NCI-H1436 treated with DMSO at 0.1 percent for 48 hours (cell line): ENCODE measurements at regions not wholly inside any gene's neighbourhood (a gene's known extent, or its start where the extent isn't known, plus 50 kb on each side); places are given as distances from the start of the nearest gene placed in this dataset.

Experiments
- DNase-seq: peaks from one replicate; lab custom pipeline; 2025; lab: John Stamatoyannopoulos, UW

- no peak for DNase-seq
Measured at GRCh38 chr4:41318839-41319530, 62.3 kb downstream of the UCHL1 start.

GRCh38 chr4:41319553-41319952, 62.8 kb downstream of the UCHL1 start:
- no peak for DNase-seq

- DNase-seq: no peak
Measured at GRCh38 chr4:41320278-41320677, 63.5 kb downstream of the UCHL1 start.

- no peak for DNase-seq
Measured at GRCh38 chr4:41320786-41321185, 64.1 kb downstream of the UCHL1 start.

- DNase-seq: no peak
Measured at GRCh38 chr4:41321216-41321945, 64.7 kb downstream of the UCHL1 start.

- no peak for DNase-seq
Measured at GRCh38 chr4:41322617-41323016, 65.9 kb downstream of the UCHL1 start.

GRCh38 chr4:41323179-41323578, 66.5 kb downstream of the UCHL1 start:
- no peak for DNase-seq

GRCh38 chr4:41323706-41324105, 67.0 kb downstream of the UCHL1 start:
- DNase-seq: no peak

- no peak for DNase-seq
Measured at GRCh38 chr4:41324861-41325260, 68.1 kb downstream of the UCHL1 start.

GRCh38 chr4:41325901-41326300, 69.2 kb downstream of the UCHL1 start:
- DNase-seq: no peak

GRCh38 chr4:41326776-41327175, 70.0 kb downstream of the UCHL1 start:
- no peak for DNase-seq

GRCh38 chr4:41327770-41328169, 71.0 kb downstream of the UCHL1 start:
- no peak for DNase-seq

GRCh38 chr4:41329361-41329760, 72.6 kb downstream of the UCHL1 start:
- DNase-seq: no peak

GRCh38 chr4:41331224-41331623, 74.5 kb downstream of the UCHL1 start:
- DNase-seq: no peak

GRCh38 chr4:41332510-41333054, 75.9 kb downstream of the UCHL1 start:
- no peak for DNase-seq

GRCh38 chr4:41334182-41334581, 77.5 kb downstream of the UCHL1 start:
- no peak for DNase-seq

GRCh38 chr4:41339812-41340809, 83.4 kb downstream of the UCHL1 start:
- no peak for DNase-seq

- no peak for DNase-seq
Measured at GRCh38 chr4:41346306-41347061, 89.8 kb downstream of the UCHL1 start.

- no peak for DNase-seq
Measured at GRCh38 chr4:41349021-41349420, 92.3 kb downstream of the UCHL1 start.

GRCh38 chr4:41358647-41359421, 102.1 kb downstream of the UCHL1 start:
- no peak for DNase-seq

GRCh38 chr4:41359422-41359775, 102.7 kb downstream of the UCHL1 start:
- DNase-seq: no peak
